ENCODE measurements at regions not wholly inside any gene's neighbourhood (a gene's known extent, or its start where the extent isn't known, plus 50 kb on each side); places are given as distances from the start of the nearest gene placed in this dataset.

GRCh38 chr6:61555993-61556392, 730.0 kb downstream of the KHDRBS2 start:
- TF ChIP-seq, protein P1, sequence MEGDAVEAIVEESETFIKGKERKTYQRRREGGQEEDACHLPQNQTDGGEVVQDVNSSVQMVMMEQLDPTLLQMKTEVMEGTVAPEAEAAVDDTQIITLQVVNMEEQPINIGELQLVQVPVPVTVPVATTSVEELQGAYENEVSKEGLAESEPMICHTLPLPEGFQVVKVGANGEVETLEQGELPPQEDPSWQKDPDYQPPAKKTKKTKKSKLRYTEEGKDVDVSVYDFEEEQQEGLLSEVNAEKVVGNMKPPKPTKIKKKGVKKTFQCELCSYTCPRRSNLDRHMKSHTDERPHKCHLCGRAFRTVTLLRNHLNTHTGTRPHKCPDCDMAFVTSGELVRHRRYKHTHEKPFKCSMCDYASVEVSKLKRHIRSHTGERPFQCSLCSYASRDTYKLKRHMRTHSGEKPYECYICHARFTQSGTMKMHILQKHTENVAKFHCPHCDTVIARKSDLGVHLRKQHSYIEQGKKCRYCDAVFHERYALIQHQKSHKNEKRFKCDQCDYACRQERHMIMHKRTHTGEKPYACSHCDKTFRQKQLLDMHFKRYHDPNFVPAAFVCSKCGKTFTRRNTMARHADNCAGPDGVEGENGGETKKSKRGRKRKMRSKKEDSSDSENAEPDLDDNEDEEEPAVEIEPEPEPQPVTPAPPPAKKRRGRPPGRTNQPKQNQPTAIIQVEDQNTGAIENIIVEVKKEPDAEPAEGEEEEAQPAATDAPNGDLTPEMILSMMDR (conservative IDR thresholded peaks at IDR 0.05 in 1 of 2, IDR thresholded peaks at IDR 0.05 in 1 of 2; ENCODE audit: extremely low read depth in 1 of 2, insufficient read depth in 1 of 2, low read depth in 1 of 2, low read length in 2 of 2) = no peak
- no peak for TF ChIP-seq EZH2 (IDR thresholded peaks at IDR 0.05; ENCODE audit: borderline replicate concordance, low read length)

Measured in mammary epithelial cell (primary cell).